Fibroblast of lung (primary cell): ENCODE measurements at regions not wholly inside any gene's neighbourhood (a gene's known extent, or its start where the extent isn't known, plus 50 kb on each side); places are given as distances from the start of the nearest gene placed in this dataset.

Experiments
- DNase-seq, 2 donors: peaks; one replicate each; pipeline versions ENCODE4 v3.0.0 to v3.0.0-alpha.2; 2010; ENCODE audit warnings: low read depth in 2 of 2
- H2AFZ ChIP-seq: 2 replicates; pipeline ENCODE4 v1.5.1; 2012; ENCODE audit warnings: low read length, control low read depth, inconsistent platforms
- H3K27ac ChIP-seq: 2 replicates; pipeline ENCODE4 v1.5.1; 2011; ENCODE audit warnings: low read length, control low read depth; ENCODE audit not compliant: insufficient read depth
- H3K27me3 ChIP-seq: 2 replicates; pipeline ENCODE4 v1.5.1; 2011; ENCODE audit warnings: mild to moderate bottlenecking, low read length; ENCODE audit not compliant: control insufficient read depth, insufficient read depth
- H3K36me3 ChIP-seq: 2 replicates; pipeline ENCODE4 v1.5.1; 2011; ENCODE audit warnings: low read length; ENCODE audit not compliant: control insufficient read depth, insufficient read depth
- H3K4me1 ChIP-seq: 2 replicates; pipeline ENCODE4 v1.5.1; 2011; ENCODE audit warnings: low read length; ENCODE audit not compliant: control insufficient read depth, insufficient read depth; ENCODE audit errors: extremely low read depth
- H3K4me2 ChIP-seq: 2 replicates; pipeline ENCODE4 v1.5.1; 2011; ENCODE audit warnings: low read length, control low read depth; ENCODE audit not compliant: insufficient read depth; ENCODE audit errors: extremely low read depth
- H3K4me3 ChIP-seq, 4 experiments: fragments of 200-600 bp in 1 of 4; sonication (generic) in 1 of 4; replicated peaks in 1 of 4; 2 replicates each; pipeline ENCODE4 v1.5.1; 2011 to 2016; ENCODE audit warnings: low read length in 4 of 4, low read depth in 3 of 4, mild to moderate bottlenecking in 3 of 4, control low read depth in 2 of 4, inconsistent platforms in 1 of 4, mixed read lengths in 1 of 4; ENCODE audit not compliant: insufficient read depth in 1 of 4; ENCODE audit errors: control extremely low read depth in 1 of 4
- H3K79me2 ChIP-seq: 2 replicates; pipeline ENCODE4 v1.5.1; 2012; ENCODE audit warnings: mild to moderate bottlenecking, low read length, inconsistent platforms; ENCODE audit not compliant: control insufficient read depth, insufficient read depth
- H3K9ac ChIP-seq: 2 replicates; pipeline ENCODE4 v1.5.1; 2011; ENCODE audit warnings: mild to moderate bottlenecking, low read length, control low read depth; ENCODE audit not compliant: insufficient read depth
- H3K9me3 ChIP-seq: 2 replicates; pipeline ENCODE4 v1.5.1; 2012; ENCODE audit warnings: low read depth, low read length; ENCODE audit not compliant: control insufficient read depth, insufficient read depth
- H4K20me1 ChIP-seq: 2 replicates; pipeline ENCODE4 v1.5.1; 2011; ENCODE audit warnings: low read length; ENCODE audit not compliant: control insufficient read depth, insufficient read depth; ENCODE audit errors: extremely low read depth
- EZH2 ChIP-seq: IDR thresholded peaks from 2 replicates; pipeline ENCODE4 v1.5.1; 2012; ENCODE audit warnings: low read length, control low read depth, mild to moderate bottlenecking; ENCODE audit errors: missing control alignments
- TF ChIP-seq, protein P1 (sequence below), 2 donors: IDR thresholded peaks in 1 of 2; conservative IDR thresholded peaks in 1 of 2; 1 replicate in 1 of 2; 2 replicates in 1 of 2; pipeline ENCODE4 v1.5.1; 2011 to 2012; ENCODE audit warnings: low read length in 2 of 2, control low read depth in 1 of 2, inconsistent platforms in 1 of 2, low read depth in 1 of 2, mild to moderate bottlenecking in 1 of 2

DNA sequence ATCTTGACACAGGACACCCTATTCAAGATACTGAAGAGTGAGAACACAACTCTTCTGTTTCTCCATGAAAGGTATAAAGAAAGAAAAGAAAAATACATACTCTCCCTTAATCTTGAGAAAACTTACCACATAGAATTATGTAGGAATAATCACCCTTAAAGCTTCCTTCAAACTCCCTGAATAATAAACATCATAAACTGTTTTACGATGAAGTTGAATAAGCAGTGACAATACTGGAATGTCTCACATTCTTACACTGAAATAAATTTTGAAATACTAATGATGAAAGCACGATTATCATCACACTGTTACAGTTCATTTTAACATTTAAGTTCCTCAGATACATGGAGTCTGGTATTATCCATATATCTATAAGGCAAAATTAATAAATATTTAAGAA lies 306.2 kb downstream of the IPMK start:
- Histone ChIP-seq H3K4me3 (no peak overlapping the region), H3K79me2 (no peaks in the 10 kb centered on the region)

GRCh38 chr10:57960406-57960805 lies 307.3 kb downstream of the IPMK start:
- Histone ChIP-seq H3K9me3 (no peaks in the 10 kb centered on the region), H3K9ac (no peak overlapping the region), H3K27me3 (no peaks in the 10 kb centered on the region), H3K4me3 (no peak overlapping the region), H2AFZ (no peak overlapping the region), H3K27ac (no peak overlapping the region), H4K20me1 (no peaks in the 10 kb centered on the region), H3K36me3 (no peaks in the 10 kb centered on the region), H3K79me2 (no peaks in the 10 kb centered on the region), H3K4me1 (no peaks in the 10 kb centered on the region), H3K4me2 (no peak overlapping the region)
- TF ChIP-seq EZH2, result no peak
- TF ChIP-seq, protein P1, sequence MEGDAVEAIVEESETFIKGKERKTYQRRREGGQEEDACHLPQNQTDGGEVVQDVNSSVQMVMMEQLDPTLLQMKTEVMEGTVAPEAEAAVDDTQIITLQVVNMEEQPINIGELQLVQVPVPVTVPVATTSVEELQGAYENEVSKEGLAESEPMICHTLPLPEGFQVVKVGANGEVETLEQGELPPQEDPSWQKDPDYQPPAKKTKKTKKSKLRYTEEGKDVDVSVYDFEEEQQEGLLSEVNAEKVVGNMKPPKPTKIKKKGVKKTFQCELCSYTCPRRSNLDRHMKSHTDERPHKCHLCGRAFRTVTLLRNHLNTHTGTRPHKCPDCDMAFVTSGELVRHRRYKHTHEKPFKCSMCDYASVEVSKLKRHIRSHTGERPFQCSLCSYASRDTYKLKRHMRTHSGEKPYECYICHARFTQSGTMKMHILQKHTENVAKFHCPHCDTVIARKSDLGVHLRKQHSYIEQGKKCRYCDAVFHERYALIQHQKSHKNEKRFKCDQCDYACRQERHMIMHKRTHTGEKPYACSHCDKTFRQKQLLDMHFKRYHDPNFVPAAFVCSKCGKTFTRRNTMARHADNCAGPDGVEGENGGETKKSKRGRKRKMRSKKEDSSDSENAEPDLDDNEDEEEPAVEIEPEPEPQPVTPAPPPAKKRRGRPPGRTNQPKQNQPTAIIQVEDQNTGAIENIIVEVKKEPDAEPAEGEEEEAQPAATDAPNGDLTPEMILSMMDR (conservative IDR thresholded peaks at IDR 0.05 in 1 of 2, IDR thresholded peaks at IDR 0.05 in 1 of 2; ENCODE audit: low read depth in 1 of 2, low read length in 2 of 2), result no peak
- DNase-seq, result no peak

More for the DNA sequence above, 306.2 kb downstream of the IPMK start:
- no peak for TF ChIP-seq EZH2
- TF ChIP-seq, protein P1 (conservative IDR thresholded peaks at IDR 0.05 in 1 of 2, IDR thresholded peaks at IDR 0.05 in 1 of 2; ENCODE audit: low read depth in 1 of 2, low read length in 2 of 2), result no peak
- Histone ChIP-seq H3K4me1 (no peaks in the 10 kb centered on the region), H3K27ac (no peak overlapping the region), H3K9me3 (no peaks in the 10 kb centered on the region), H4K20me1 (no peaks in the 10 kb centered on the region), H3K27me3 (no peaks in the 10 kb centered on the region), H2AFZ (no peak overlapping the region), H3K4me2 (no peak overlapping the region), H3K36me3 (no peaks in the 10 kb centered on the region), H3K9ac (no peak overlapping the region)
- DNase-seq, result no peak

DNA sequence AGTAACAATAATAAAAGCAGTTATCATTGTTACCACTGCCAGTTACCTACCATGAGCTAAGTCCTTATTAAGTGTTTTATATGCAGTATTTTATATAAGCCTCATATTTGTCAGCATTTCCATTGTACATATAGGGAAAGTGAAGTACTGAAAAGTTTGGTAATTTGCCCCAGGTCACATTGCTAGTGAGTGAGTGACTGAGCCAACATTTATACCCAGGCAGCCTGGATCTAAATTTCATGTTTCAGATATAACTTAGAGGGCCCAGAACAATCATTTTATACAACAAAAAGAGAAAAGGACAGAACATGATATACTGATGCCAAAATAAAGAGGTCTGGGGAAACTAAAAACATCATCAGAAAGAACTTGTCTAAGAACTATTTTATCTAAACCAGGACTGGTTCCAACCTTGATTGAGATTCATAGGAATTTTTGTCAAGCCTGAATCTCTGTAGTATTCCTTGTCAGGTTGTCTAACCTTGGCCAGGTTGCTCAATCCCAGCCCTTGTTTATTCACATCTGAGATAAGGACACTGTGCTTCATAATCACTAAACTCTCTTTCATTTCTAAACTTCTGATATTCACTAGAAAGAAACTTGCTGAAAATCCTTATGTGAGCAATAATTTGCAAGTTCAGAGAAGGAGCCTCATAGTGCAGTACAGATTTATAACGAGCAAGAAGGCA lies 308.2 kb downstream of the IPMK start:
- Histone ChIP-seq H3K4me2 (no peak overlapping the region), H3K36me3 (no peaks in the 10 kb centered on the region), H3K9me3 (no peaks in the 10 kb centered on the region), H3K9ac (no peak overlapping the region), H3K27ac (no peak overlapping the region), H3K27me3 (no peaks in the 10 kb centered on the region), H4K20me1 (no peaks in the 10 kb centered on the region), H3K4me1 (no peaks in the 10 kb centered on the region), H2AFZ (no peak overlapping the region), H3K79me2 (no peaks in the 10 kb centered on the region), H3K4me3 (no peak overlapping the region)
- DNase-seq, result no peak
- TF ChIP-seq, protein P1 (conservative IDR thresholded peaks at IDR 0.05 in 1 of 2, IDR thresholded peaks at IDR 0.05 in 1 of 2; ENCODE audit: low read depth in 1 of 2, low read length in 2 of 2), result no peak
- TF ChIP-seq EZH2, result no peak
